SK-N-SH (cell line): ENCODE measurements at regions not wholly inside any gene's neighbourhood (a gene's known extent, or its start where the extent isn't known, plus 50 kb on each side); places are given as distances from the start of the nearest gene placed in this dataset.

Experiments
- CTCF ChIA-PET: fragments of 300-600, 350-600 bp; formaldehyde crosslinking; extraction: SDS; loops from one replicate; lab custom pipeline; 2021; lab: Yijun Ruan, JAX
- POLR2A ChIA-PET: fragments of 350-600 bp; sonication (Branson Sonifier 250); formaldehyde crosslinking; extraction: SDS; loops from one replicate; lab custom pipeline; 2020; ENCODE audit warnings: antibody characterized with exemption, inconsistent platforms; lab: Yijun Ruan, JAX
- DNase-seq: peaks from one replicate; pipeline ENCODE4 v3.0.0; 2012
- H2AFZ ChIP-seq: fragments of 200-600 bp; sonication (generic); 2 replicates; pipeline ENCODE4 v1.8.1; 2016; ENCODE audit warnings: antibody characterized with exemption, mild to moderate bottlenecking, low read depth
- H3F3A ChIP-seq: fragments of 200-600 bp; sonication (generic); replicated peaks from 2 replicates; pipeline ENCODE3; 2016; ENCODE audit warnings: antibody characterized with exemption, mild to moderate bottlenecking; ENCODE audit not compliant: insufficient read depth
- H3K27ac ChIP-seq, 2 experiments: fragments of 200-500 bp in 1 of 2; fragments of 200-600 bp in 1 of 2; sonication (Bioruptor generic) in 1 of 2; sonication (generic), shearing (Covaris generic) in 1 of 2; 2 replicates each; pipeline versions ENCODE4 v1.5.1 to v1.6.1; 2014 to 2016; ENCODE audit warnings: low read depth in 2 of 2, inconsistent platforms in 1 of 2, low read length in 1 of 2, mild to moderate bottlenecking in 1 of 2, mixed read lengths in 1 of 2
- H3K27me3 ChIP-seq: fragments of 200-600 bp; sonication (generic), shearing (Covaris generic); 2 replicates; pipeline ENCODE4 v1.6.1; 2016; ENCODE audit warnings: mixed run types; ENCODE audit not compliant: insufficient read depth
- H3K36me3 ChIP-seq, 2 experiments: fragments of 200-500 bp in 1 of 2; fragments of 200-600 bp in 1 of 2; sonication (Bioruptor generic) in 1 of 2; sonication (generic) in 1 of 2; replicated peaks in 1 of 2; 2 replicates each; pipeline versions ENCODE3 to v1.5.1; 2014 to 2016; ENCODE audit warnings: low read length in 1 of 2, mild to moderate bottlenecking in 1 of 2; ENCODE audit not compliant: insufficient read depth in 2 of 2, control insufficient read depth in 1 of 2
- H3K4me1 ChIP-seq, 2 experiments: fragments of 200-500 bp in 1 of 2; fragments of 200-600 bp in 1 of 2; sonication (Bioruptor generic) in 1 of 2; sonication (generic), shearing (Covaris generic) in 1 of 2; 2 replicates each; pipeline versions ENCODE4 v1.5.1 to v1.6.1; 2014 to 2016; ENCODE audit warnings: low read depth in 1 of 2, low read length in 1 of 2, mixed run types in 1 of 2; ENCODE audit not compliant: insufficient read depth in 2 of 2, control insufficient read depth in 1 of 2
- H3K4me2 ChIP-seq: fragments of 200-600 bp; sonication (generic), shearing (Covaris generic); 2 replicates; pipeline ENCODE4 v1.6.1; 2017; ENCODE audit warnings: mixed run types
- H3K4me3 ChIP-seq, 2 experiments: fragments of 200-500 bp in 1 of 2; fragments of 200-600 bp in 1 of 2; sonication (Bioruptor generic) in 1 of 2; sonication (generic), shearing (Covaris generic) in 1 of 2; 2 replicates each; pipeline versions ENCODE4 v1.5.1 to v1.8.1; 2014 to 2016; ENCODE audit warnings: low read depth in 2 of 2, inconsistent platforms in 1 of 2, low read length in 1 of 2, mild to moderate bottlenecking in 1 of 2, mixed read lengths in 1 of 2, moderate library complexity in 1 of 2
- H3K79me2 ChIP-seq: fragments of 200-600 bp; sonication (generic); 2 replicates; pipeline ENCODE4 v1.8.1; 2017; ENCODE audit warnings: mild to moderate bottlenecking; ENCODE audit not compliant: insufficient read depth
- H3K9ac ChIP-seq: fragments of 200-600 bp; sonication (generic); 2 replicates; pipeline ENCODE4 v1.6.1; 2017; ENCODE audit warnings: mixed run types
- H3K9me2 ChIP-seq: fragments of 200-600 bp; sonication (generic); 2 replicates; pipeline ENCODE4 v1.6.1; 2017; ENCODE audit warnings: mixed run types
- H3K9me3 ChIP-seq: fragments of 200-600 bp; sonication (generic); 2 replicates; pipeline ENCODE4 v1.6.1; 2017; ENCODE audit warnings: mixed run types, mild to moderate bottlenecking, moderate library complexity
- H4K20me1 ChIP-seq: fragments of 200-600 bp; sonication (generic); 2 replicates; pipeline ENCODE4 v1.6.1; 2017; ENCODE audit warnings: mild to moderate bottlenecking, mixed run types; ENCODE audit not compliant: insufficient read depth
- ELF1 ChIP-seq: IDR thresholded peaks from 2 replicates; pipeline ENCODE4 v1.4.0; 2012
- EP300 ChIP-seq, 2 experiments: IDR thresholded peaks; 2 replicates each; pipeline versions ENCODE4 v1.4.0 to v1.6.1; 2012; ENCODE audit warnings: borderline replicate concordance in 1 of 2, low read depth in 1 of 2, low read length in 1 of 2
- GABPA ChIP-seq: IDR thresholded peaks from 2 replicates; pipeline ENCODE4 v1.4.0; 2012; ENCODE audit warnings: low read depth, mild to moderate bottlenecking
- GATA2 ChIP-seq: sonication (generic); formaldehyde crosslinking; IDR thresholded peaks from 2 replicates; pipeline ENCODE4 v1.5.0; 2020; ENCODE audit warnings: mild to moderate bottlenecking, missing genetic modification reagents
- IRF3 ChIP-seq: fragments of 150-350 bp; IDR thresholded peaks from 2 replicates; pipeline ENCODE4 v1.6.1; 2016; ENCODE audit warnings: mild to moderate bottlenecking, low read depth, low read length
- MAX ChIP-seq: IDR thresholded peaks from 2 replicates; pipeline ENCODE4 v1.4.0; 2012; ENCODE audit warnings: low read depth
- MXI1 ChIP-seq: IDR thresholded peaks from 2 replicates; pipeline ENCODE4 v1.6.1; 2012; ENCODE audit warnings: mild to moderate bottlenecking, low read depth, low read length, improper control_type of control experiment
- NRF1 ChIP-seq: IDR thresholded peaks from 2 replicates; pipeline ENCODE4 v1.6.1; 2012; ENCODE audit warnings: low read depth, mild to moderate bottlenecking, low read length
- PBX3 ChIP-seq: IDR thresholded peaks from 2 replicates; pipeline ENCODE4; 2012
- POLR2AphosphoS5 ChIP-seq: IDR thresholded peaks from 2 replicates; pipeline ENCODE4 v1.6.1; 2012; ENCODE audit warnings: low read depth, low read length
- RAD21 ChIP-seq: IDR thresholded peaks from 2 replicates; pipeline ENCODE4 v1.6.1; 2012; ENCODE audit warnings: mild to moderate bottlenecking, low read length
- RCOR1 ChIP-seq: fragments of 150-350 bp; IDR thresholded peaks from 2 replicates; pipeline ENCODE4 v1.6.1; 2017; ENCODE audit warnings: antibody characterized with exemption, low read length
- RXRA ChIP-seq: IDR thresholded peaks from 2 replicates; pipeline ENCODE4 v1.4.0; 2012; ENCODE audit warnings: low read depth, mild to moderate bottlenecking, borderline replicate concordance
- SMC3 ChIP-seq: IDR thresholded peaks from 2 replicates; pipeline ENCODE4 v1.6.1; 2012; ENCODE audit warnings: low read depth, low read length, improper control_type of control experiment
- TAF1 ChIP-seq: IDR thresholded peaks from 2 replicates; pipeline ENCODE4 v1.6.1; 2012; ENCODE audit warnings: low read depth, mild to moderate bottlenecking, low read length, moderate library complexity, borderline replicate concordance
- TEAD4 ChIP-seq: IDR thresholded peaks from 2 replicates; pipeline ENCODE4 v1.4.0; 2012; ENCODE audit warnings: mild to moderate bottlenecking, borderline replicate concordance; ENCODE audit not compliant: insufficient read depth
- USF1 ChIP-seq: IDR thresholded peaks from 2 replicates; pipeline ENCODE4 v1.4.0; 2012; ENCODE audit warnings: low read depth, borderline replicate concordance
- ZBTB33 ChIP-seq: IDR thresholded peaks from 2 replicates; pipeline ENCODE4 v1.4.0; 2012; ENCODE audit warnings: low read depth, borderline replicate concordance
- WGBS: methylation state at CpG from one replicate; pipeline ENCODE4 v1.1.6; 2017; ENCODE audit warnings: low lambda C conversion rate; 5-methylcytosine and 5-hydroxymethylcytosine counted together

- Histone ChIP-seq H3K27me3 (no peaks in the 10 kb centered on the region), H3K79me2 (no peaks in the 10 kb centered on the region)
Observed at GRCh38 chr6:101202867-101203374, 190.6 kb upstream of the GRIK2 start.

GRCh38 chr6:101203664-101204063 lies 189.8 kb upstream of the GRIK2 start:
- no peaks in the 10 kb centered on the region for H4K20me1 ChIP-seq
- 55% methylated on average over 2 of the region's 2 CpGs for WGBS
- H3K4me2 ChIP-seq, result no peak overlapping the region
- no peaks in the 10 kb centered on the region for H3K9me2 ChIP-seq
- no peaks in the 10 kb centered on the region for H3K4me1 ChIP-seq
- no peak overlapping the region for H2AFZ ChIP-seq
- no peak overlapping the region for H3K4me3 ChIP-seq
- no peak overlapping the region for H3K27ac ChIP-seq
- no peaks in the 10 kb centered on the region for H3K27me3 ChIP-seq
- H3K9ac ChIP-seq, result no peak overlapping the region
- CTCF ChIA-PET, result no interaction called here
- H3K79me2 ChIP-seq, result no peaks in the 10 kb centered on the region
- H3K9me3 ChIP-seq, result no peaks in the 10 kb centered on the region
- H3F3A ChIP-seq, result no peaks in the 10 kb centered on the region
- TF ChIP-seq GABPA, result no peak
- TF ChIP-seq USF1, result no peak
- TF ChIP-seq MAX, result no peak
- TF ChIP-seq POLR2AphosphoS5, result no peak
- no peak for TF ChIP-seq SMC3
- no peak for TF ChIP-seq RCOR1
- no peak for TF ChIP-seq RAD21
- no peak for TF ChIP-seq PBX3
- TF ChIP-seq ZBTB33, result no peak
- TF ChIP-seq TEAD4, result no peak
- no peak for TF ChIP-seq GATA2 (CRISPR knock-in tag)
- no peak for TF ChIP-seq EP300 (IDR thresholded peaks at IDR 0.05; ENCODE audit: borderline replicate concordance in 1 of 2, low read depth in 1 of 2, low read length in 1 of 2)
- no peak for TF ChIP-seq TAF1
- TF ChIP-seq ELF1, result no peak
- no peak for TF ChIP-seq IRF3
- no peak for TF ChIP-seq RXRA
- no peak for TF ChIP-seq NRF1
- no peak for DNase-seq
- H3K36me3 ChIP-seq, result no peaks in the 10 kb centered on the region
- POLR2A ChIA-PET, result no interaction called here

More at GRCh38 chr6:101202867-101203374, 190.6 kb upstream of the GRIK2 start:
- Histone ChIP-seq H3K27ac (no peak overlapping the region), H3F3A (no peaks in the 10 kb centered on the region), H3K4me2 (no peak overlapping the region), H3K36me3 (no peaks in the 10 kb centered on the region), H3K9ac (no peak overlapping the region), H2AFZ (no peak overlapping the region), H4K20me1 (no peaks in the 10 kb centered on the region), H3K4me1 (no peaks in the 10 kb centered on the region), H3K4me3 (no peak overlapping the region), H3K9me3 (no peaks in the 10 kb centered on the region)
- POLR2A ChIA-PET, result no interaction called here
- DNase-seq, result no peak
- CTCF ChIA-PET, result no interaction called here
- no peak for TF ChIP-seq MXI1
- TF ChIP-seq, all 33 proteins: peak for 0
- H3K9me2 ChIP-seq, result no peaks in the 10 kb centered on the region
